PC-3 (cell line): ENCODE measurements at regions not wholly inside any gene's neighbourhood (a gene's known extent, or its start where the extent isn't known, plus 50 kb on each side); places are given as distances from the start of the nearest gene placed in this dataset.

Source experiments
- CTCF ChIP-seq: fragments of 300-600 bp; sonication (generic); conservative IDR thresholded peaks from 2 replicates; pipeline ENCODE4 v1.5.1; 2017; ENCODE audit warnings: antibody characterized with exemption, low read depth, mild to moderate bottlenecking, low read length
- EZH2 ChIP-seq: fragments of 300-600 bp; sonication (generic); IDR thresholded peaks from one replicate; pipeline ENCODE4 v1.6.1; 2017; ENCODE audit warnings: antibody characterized with exemption, mild to moderate bottlenecking, low read length; ENCODE audit not compliant: unreplicated experiment

- TF ChIP-seq CTCF = no peak
- no peak for TF ChIP-seq EZH2
These were observed 233.4 kb upstream of the RGMB start for GRCh38 chr5:98540056-98540455.
